ENCODE measurements at regions not wholly inside any gene's neighbourhood (a gene's known extent, or its start where the extent isn't known, plus 50 kb on each side); places are given as distances from the start of the nearest gene placed in this dataset.
"Not testable (repeated sequence)": the region's sequence is repeated elsewhere in the genome, so short reads cannot be mapped to it uniquely, and the experiment has no call there.

- TF ChIP-seq CTCF (conservative IDR thresholded peaks at IDR 0.05; ENCODE audit: low read depth, low read length); EZH2 (IDR thresholded peaks at IDR 0.05; ENCODE audit: borderline replicate concordance, low read depth, low read length, poor library complexity, severe bottlenecking): not testable (repeated sequence)
These were observed 187.0 kb upstream of the PZP start for GRCh38 chr12:9395220-9395619.

Measured in A673 (cell line).